ENCODE measurements at regions not wholly inside any gene's neighbourhood (a gene's known extent, or its start where the extent isn't known, plus 50 kb on each side); places are given as distances from the start of the nearest gene placed in this dataset.

DNA sequence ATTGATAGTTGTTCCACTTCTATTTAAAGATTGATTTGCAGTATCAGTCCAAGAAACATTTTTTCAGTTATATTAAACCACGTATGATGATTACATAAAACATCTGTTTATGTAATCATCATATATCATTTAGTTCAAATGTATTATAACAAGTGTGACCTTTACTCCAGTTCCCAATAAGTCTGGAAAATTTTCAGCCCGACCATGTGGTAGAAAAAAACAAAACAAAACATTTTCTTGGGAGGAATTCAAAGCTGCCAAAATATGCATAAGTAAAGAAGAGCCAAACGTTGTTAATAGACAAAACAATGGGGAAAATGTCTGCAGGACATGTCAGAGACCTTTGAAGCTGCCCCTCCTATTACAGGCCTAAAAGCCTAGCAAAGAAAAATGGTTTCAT is 709.1 kb downstream of the FAT4 start:
- ATAC-seq (ENCODE audit: low read depth) = no peak
- CTCF ChIA-PET = no interaction called here

DNA sequence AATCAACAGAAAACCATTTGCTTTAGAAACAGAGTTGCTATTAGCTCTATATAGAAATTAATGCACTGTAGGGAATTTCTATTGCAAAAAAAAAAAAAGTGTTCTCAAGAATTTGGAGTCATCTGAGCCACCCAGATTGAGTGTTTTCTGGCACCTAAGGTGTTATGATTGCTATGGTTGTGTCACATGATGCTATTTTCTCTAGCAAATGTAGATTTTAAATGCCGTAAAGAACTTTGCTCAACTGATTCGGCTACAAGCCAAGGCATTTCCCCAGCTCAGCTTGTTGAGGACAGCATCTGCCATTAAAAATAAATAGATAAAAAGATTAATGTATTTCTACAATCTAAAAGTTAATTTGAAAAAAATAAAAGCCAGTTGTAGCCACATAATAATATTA is 712.8 kb downstream of the FAT4 start:
- no CpG with 5 or more reads among the region's 2 CpGs for WGBS (ENCODE audit: insufficient coverage)
- CTCF ChIA-PET = no interaction called here
- intact Hi-C loops (cut with micrococcal nuclease) = no loop called here

More for the DNA sequence above, 709.1 kb downstream of the FAT4 start:
- no peak overlapping the region for H3K4me3 ChIP-seq (ENCODE audit: control extremely low read depth in 1 of 5, extremely low read depth in 1 of 5, insufficient read depth in 1 of 5, low read depth in 2 of 5, low read length in 4 of 5)
- no peak overlapping the region for H2AFZ ChIP-seq (ENCODE audit: insufficient read depth, low read depth, low read length, poor library complexity, severe bottlenecking)
- H3K4me3 Mint-ChIP-seq = no peak overlapping the region
- H3K4me1 ChIP-seq (ENCODE audit: control insufficient read depth in 2 of 2, insufficient read depth in 2 of 2, low read length in 2 of 2) = no peaks in the 10 kb centered on the region
- no peak for TF ChIP-seq EZH2 (IDR thresholded peaks at IDR 0.05; ENCODE audit: borderline replicate concordance, insufficient read depth, low read depth, low read length, poor library complexity, severe bottlenecking)
- TF ChIP-seq, protein P1, sequence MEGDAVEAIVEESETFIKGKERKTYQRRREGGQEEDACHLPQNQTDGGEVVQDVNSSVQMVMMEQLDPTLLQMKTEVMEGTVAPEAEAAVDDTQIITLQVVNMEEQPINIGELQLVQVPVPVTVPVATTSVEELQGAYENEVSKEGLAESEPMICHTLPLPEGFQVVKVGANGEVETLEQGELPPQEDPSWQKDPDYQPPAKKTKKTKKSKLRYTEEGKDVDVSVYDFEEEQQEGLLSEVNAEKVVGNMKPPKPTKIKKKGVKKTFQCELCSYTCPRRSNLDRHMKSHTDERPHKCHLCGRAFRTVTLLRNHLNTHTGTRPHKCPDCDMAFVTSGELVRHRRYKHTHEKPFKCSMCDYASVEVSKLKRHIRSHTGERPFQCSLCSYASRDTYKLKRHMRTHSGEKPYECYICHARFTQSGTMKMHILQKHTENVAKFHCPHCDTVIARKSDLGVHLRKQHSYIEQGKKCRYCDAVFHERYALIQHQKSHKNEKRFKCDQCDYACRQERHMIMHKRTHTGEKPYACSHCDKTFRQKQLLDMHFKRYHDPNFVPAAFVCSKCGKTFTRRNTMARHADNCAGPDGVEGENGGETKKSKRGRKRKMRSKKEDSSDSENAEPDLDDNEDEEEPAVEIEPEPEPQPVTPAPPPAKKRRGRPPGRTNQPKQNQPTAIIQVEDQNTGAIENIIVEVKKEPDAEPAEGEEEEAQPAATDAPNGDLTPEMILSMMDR (IDR thresholded peaks at IDR 0.05) = no peak
- H3K27ac ChIP-seq (ENCODE audit: low read length in 2 of 2) = no peak overlapping the region
- H3K9ac ChIP-seq (ENCODE audit: low read length) = no peak overlapping the region
- no peaks in the 10 kb centered on the region for H4K20me1 ChIP-seq (ENCODE audit: control insufficient read depth, insufficient read depth, low read length, poor library complexity, severe bottlenecking)
- no peaks in the 10 kb centered on the region for H3K9me3 ChIP-seq (ENCODE audit: control extremely low read depth in 1 of 3, control insufficient read depth in 2 of 3, insufficient read depth in 1 of 3, low read length in 2 of 3)
- no peaks in the 10 kb centered on the region for H3K9me3 Mint-ChIP-seq (ENCODE audit: insufficient read depth)
- DNase-seq = no peak
- no peak overlapping the region for H3K27ac Mint-ChIP-seq
- intact Hi-C loops (cut with micrococcal nuclease) = no loop called here
- H3K36me3 ChIP-seq (replicated peaks in 1 of 2; ENCODE audit: control extremely low read depth in 1 of 2, control insufficient read depth in 1 of 2, extremely low read depth in 1 of 2, insufficient read depth in 2 of 2, low read length in 1 of 2) = no peaks in the 10 kb centered on the region
- POLR2A ChIA-PET = no interaction called here
- H3K4me1 Mint-ChIP-seq = no peaks in the 10 kb centered on the region
- no peaks in the 10 kb centered on the region for H3K27me3 Mint-ChIP-seq
- 65% methylated on average over 2 of the region's 3 CpGs for WGBS (ENCODE audit: insufficient coverage)
- H3K27me3 ChIP-seq (replicated peaks in 1 of 4; ENCODE audit: control extremely low read depth in 1 of 4, control insufficient read depth in 3 of 4, insufficient read depth in 4 of 4, low read length in 3 of 4) = no peaks in the 10 kb centered on the region
- no peaks in the 10 kb centered on the region for H3K79me2 ChIP-seq (ENCODE audit: control insufficient read depth, insufficient read depth, low read length)
- H3K4me2 ChIP-seq (replicated peaks; ENCODE audit: low read depth, low read length, poor library complexity, severe bottlenecking) = no peak overlapping the region

More for the DNA sequence above, 712.8 kb downstream of the FAT4 start:
- POLR2A ChIA-PET = no interaction called here
- H3K27ac Mint-ChIP-seq = no peak overlapping the region
- Histone ChIP-seq H3K4me1 (ENCODE audit: control insufficient read depth in 2 of 2, insufficient read depth in 2 of 2, low read length in 2 of 2) (no peaks in the 10 kb centered on the region), H3K4me3 (ENCODE audit: control extremely low read depth in 1 of 5, extremely low read depth in 1 of 5, insufficient read depth in 1 of 5, low read depth in 2 of 5, low read length in 4 of 5) (no peak overlapping the region), H3K9me3 (ENCODE audit: control extremely low read depth in 1 of 3, control insufficient read depth in 2 of 3, insufficient read depth in 1 of 3, low read length in 2 of 3) (peaks cover 0 to 7% (median 0%) of the 10 kb centered on the region in 3 donors), H3K27ac (ENCODE audit: low read length in 2 of 2) (no peak overlapping the region), H3K79me2 (ENCODE audit: control insufficient read depth, insufficient read depth, low read length) (no peaks in the 10 kb centered on the region), H2AFZ (ENCODE audit: insufficient read depth, low read depth, low read length, poor library complexity, severe bottlenecking) (no peak overlapping the region), H3K27me3 (replicated peaks in 1 of 4; ENCODE audit: control extremely low read depth in 1 of 4, control insufficient read depth in 3 of 4, insufficient read depth in 4 of 4, low read length in 3 of 4) (no peaks in the 10 kb centered on the region), H3K9ac (ENCODE audit: low read length) (no peak overlapping the region), H3K36me3 (replicated peaks in 1 of 2; ENCODE audit: control extremely low read depth in 1 of 2, control insufficient read depth in 1 of 2, extremely low read depth in 1 of 2, insufficient read depth in 2 of 2, low read length in 1 of 2) (no peaks in the 10 kb centered on the region), H3K4me2 (replicated peaks; ENCODE audit: low read depth, low read length, poor library complexity, severe bottlenecking) (no peak overlapping the region), H4K20me1 (ENCODE audit: control insufficient read depth, insufficient read depth, low read length, poor library complexity, severe bottlenecking) (no peaks in the 10 kb centered on the region)
- no peaks in the 10 kb centered on the region for H3K4me1 Mint-ChIP-seq
- DNase-seq = no peak
- ATAC-seq (ENCODE audit: low read depth) = no peak
- no peaks in the 10 kb centered on the region for H3K9me3 Mint-ChIP-seq (ENCODE audit: insufficient read depth)
- no peak overlapping the region for H3K4me3 Mint-ChIP-seq
- H3K27me3 Mint-ChIP-seq = no peaks in the 10 kb centered on the region
- no peak for TF ChIP-seq EZH2 (IDR thresholded peaks at IDR 0.05; ENCODE audit: borderline replicate concordance, insufficient read depth, low read depth, low read length, poor library complexity, severe bottlenecking)
- TF ChIP-seq, protein P1 (IDR thresholded peaks at IDR 0.05) = no peak

All from B cell (primary cell).